PC-3 (cell line): ENCODE measurements at regions not wholly inside any gene's neighbourhood (a gene's known extent, or its start where the extent isn't known, plus 50 kb on each side); places are given as distances from the start of the nearest gene placed in this dataset.

Experiments used
- ATAC-seq: fragments of 200-7000 bp; cut with Tn5 transposase; 2 replicates; pipeline ENCODE4 v1.9.1; 2020; ENCODE audit warnings: mild to moderate bottlenecking, moderate library complexity
- BruUV-seq: library from RNA; stranded (reverse); fragments of 400-500 nt; replicated peaks from 2 replicates; lab custom pipeline; 2021; lab: Mats Ljungman, UMichigan
- CTCF ChIA-PET: fragments of 300-600 bp; sonication (Branson Sonifier 250); formaldehyde crosslinking; loops from one replicate; lab custom pipeline; 2022; ENCODE audit warnings: antibody characterized with exemption; lab: Charles Lee
- POLR2A ChIA-PET: fragments of 300-600 bp; sonication (Branson Sonifier 250); formaldehyde crosslinking; loops from one replicate; lab custom pipeline; 2022; ENCODE audit warnings: antibody characterized with exemption; ENCODE audit not compliant: unreplicated experiment; lab: Charles Lee
- DNase-seq: peaks from one replicate; pipeline ENCODE4 v3.0.0-alpha.2; 2015
- H2AFZ ChIP-seq: fragments of 300-600 bp; sonication (generic); 2 replicates; pipeline ENCODE4 v1.6.0; 2016; ENCODE audit warnings: antibody characterized with exemption, low read length
- H3F3A ChIP-seq: fragments of 300-600 bp; sonication (generic); one replicate; pipeline ENCODE4 v1.6.0; 2017; ENCODE audit warnings: antibody characterized with exemption, low read length, control low read depth, mild to moderate bottlenecking; ENCODE audit not compliant: unreplicated experiment
- H3K27ac ChIP-seq: fragments of 300-600 bp; sonication (generic); 2 replicates; pipeline ENCODE4 v1.5.1; 2016; ENCODE audit warnings: mild to moderate bottlenecking, low read length
- H3K27me3 ChIP-seq: fragments of 300-600 bp; sonication (generic); 2 replicates; pipeline ENCODE4 v1.6.1; 2016; ENCODE audit warnings: low read length, mixed read lengths
- H3K36me3 ChIP-seq: fragments of 300-600 bp; sonication (generic); 2 replicates; pipeline ENCODE4 v1.6.1; 2016; ENCODE audit warnings: low read depth, mixed run types, low read length, mixed read lengths
- H3K4me1 ChIP-seq: fragments of 300-600 bp; sonication (generic); 2 replicates; pipeline ENCODE4 v1.5.1; 2016; ENCODE audit warnings: low read length; ENCODE audit not compliant: insufficient read depth
- H3K4me2 ChIP-seq: fragments of 300-600 bp; sonication (generic); 2 replicates; pipeline ENCODE4 v1.6.0; 2016; ENCODE audit warnings: low read length
- H3K4me3 ChIP-seq: fragments of 300-600 bp; sonication (generic); 2 replicates; pipeline ENCODE4 v1.5.1; 2016; ENCODE audit warnings: mild to moderate bottlenecking, low read length, mixed read lengths
- H3K79me2 ChIP-seq: fragments of 300-600 bp; sonication (generic); 2 replicates; pipeline ENCODE4 v1.6.1; 2017; ENCODE audit warnings: low read length, mixed read lengths
- H3K9ac ChIP-seq: fragments of 300-600 bp; sonication (generic); 2 replicates; pipeline ENCODE4 v1.6.0; 2016; ENCODE audit warnings: mild to moderate bottlenecking, low read length
- H3K9me2 ChIP-seq: fragments of 300-600 bp; sonication (generic); replicated peaks from 2 replicates; pipeline ENCODE4 v1.6.1; 2016; ENCODE audit warnings: mixed run types, low read length, mixed read lengths
- H3K9me3 ChIP-seq: fragments of 300-600 bp; sonication (generic); 2 replicates; pipeline ENCODE4 v1.6.1; 2016; ENCODE audit warnings: low read length, mixed read lengths
- H4K20me1 ChIP-seq: fragments of 300-600 bp; sonication (generic); 2 replicates; pipeline ENCODE4 v1.6.1; 2016; ENCODE audit warnings: low read length, mixed read lengths
- CTCF ChIP-seq: fragments of 300-600 bp; sonication (generic); conservative IDR thresholded peaks from 2 replicates; pipeline ENCODE4 v1.5.1; 2017; ENCODE audit warnings: antibody characterized with exemption, low read depth, mild to moderate bottlenecking, low read length
- EZH2 ChIP-seq: fragments of 300-600 bp; sonication (generic); IDR thresholded peaks from one replicate; pipeline ENCODE4 v1.6.1; 2017; ENCODE audit warnings: antibody characterized with exemption, mild to moderate bottlenecking, low read length; ENCODE audit not compliant: unreplicated experiment
- EZH2phosphoT487 ChIP-seq: fragments of 300-600 bp; sonication (generic); IDR thresholded peaks from 2 replicates; pipeline ENCODE4 v1.6.1; 2018; ENCODE audit warnings: mild to moderate bottlenecking, antibody characterized with exemption, low read length, borderline replicate concordance
- intact Hi-C: fragments of 100-400 bp; cut with micrococcal nuclease; formaldehyde crosslinking; loops from 2 replicates; pipeline ENCODE4 v1.9.0; 2023

GRCh38 chr2:153808679-153809078 lies 63.0 kb upstream of the GALNT13 start:
- Histone ChIP-seq H3K36me3 (no peaks in the 10 kb centered on the region), H3K27ac (no peak overlapping the region), H2AFZ (no peak overlapping the region), H3K79me2 (no peaks in the 10 kb centered on the region), H3K9me3 (no peaks in the 10 kb centered on the region), H3K4me1 (no peaks in the 10 kb centered on the region), H3K9me2 (no peaks in the 10 kb centered on the region), H3K9ac (no peak overlapping the region), H3K4me3 (no peak overlapping the region), H3F3A (no peaks in the 10 kb centered on the region), H4K20me1 (no peaks in the 10 kb centered on the region), H3K4me2 (no peak overlapping the region), H3K27me3 (no peaks in the 10 kb centered on the region)
- intact Hi-C loops: no loop called here
- ChIA-PET CTCF (no interaction called here), POLR2A (no interaction called here)
- no TSS peak for BruUV-seq
- no peak for TF ChIP-seq EZH2
- TF ChIP-seq EZH2phosphoT487: no peak
- TF ChIP-seq CTCF: no peak
- DNase-seq: no peak
- ATAC-seq: no peak

GRCh38 chr2:153811516-153811915 lies 60.2 kb upstream of the GALNT13 start:
- ChIA-PET POLR2A (no interaction called here), CTCF (no interaction called here)
- H2AFZ ChIP-seq: no peak overlapping the region
- H3F3A ChIP-seq: no peaks in the 10 kb centered on the region
- BruUV-seq: no TSS peak
- H3K9me3 ChIP-seq: no peaks in the 10 kb centered on the region
- no peak for ATAC-seq
- H3K4me1 ChIP-seq: no peaks in the 10 kb centered on the region
- no peak overlapping the region for H3K27ac ChIP-seq
- no peaks in the 10 kb centered on the region for H4K20me1 ChIP-seq
- H3K9me2 ChIP-seq: no peaks in the 10 kb centered on the region
- H3K4me2 ChIP-seq: no peak overlapping the region
- DNase-seq: no peak
- no peak overlapping the region for H3K9ac ChIP-seq
- no peaks in the 10 kb centered on the region for H3K27me3 ChIP-seq
- H3K4me3 ChIP-seq: no peak overlapping the region
- intact Hi-C loops: no loop called here
- no peaks in the 10 kb centered on the region for H3K79me2 ChIP-seq
- no peaks in the 10 kb centered on the region for H3K36me3 ChIP-seq
- no peak for TF ChIP-seq EZH2
- TF ChIP-seq EZH2phosphoT487: no peak
- no peak for TF ChIP-seq CTCF

- no peak overlapping the region for H2AFZ ChIP-seq
- ChIA-PET CTCF (no interaction called here), POLR2A (no interaction called here)
- ATAC-seq (no peak), DNase-seq (no peak)
- no peaks in the 10 kb centered on the region for H3F3A ChIP-seq
- H3K9me3 ChIP-seq: no peaks in the 10 kb centered on the region
- no peak overlapping the region for H3K27ac ChIP-seq
- H3K79me2 ChIP-seq: no peaks in the 10 kb centered on the region
- no TSS peak for BruUV-seq
- no peak overlapping the region for H3K9ac ChIP-seq
- intact Hi-C loops: no loop called here
- H3K27me3 ChIP-seq: no peaks in the 10 kb centered on the region
- H3K4me3 ChIP-seq: no peak overlapping the region
- no peak overlapping the region for H3K4me2 ChIP-seq
- no peaks in the 10 kb centered on the region for H3K4me1 ChIP-seq
- no peaks in the 10 kb centered on the region for H3K36me3 ChIP-seq
- H4K20me1 ChIP-seq: no peaks in the 10 kb centered on the region
- H3K9me2 ChIP-seq: no peaks in the 10 kb centered on the region
- no peak for TF ChIP-seq EZH2phosphoT487
- no peak for TF ChIP-seq EZH2
- TF ChIP-seq CTCF: no peak
These were observed 59.1 kb upstream of the GALNT13 start for GRCh38 chr2:153812632-153813031.
